ENCODE measurements at regions not wholly inside any gene's neighbourhood (a gene's known extent, or its start where the extent isn't known, plus 50 kb on each side); places are given as distances from the start of the nearest gene placed in this dataset.

DNA sequence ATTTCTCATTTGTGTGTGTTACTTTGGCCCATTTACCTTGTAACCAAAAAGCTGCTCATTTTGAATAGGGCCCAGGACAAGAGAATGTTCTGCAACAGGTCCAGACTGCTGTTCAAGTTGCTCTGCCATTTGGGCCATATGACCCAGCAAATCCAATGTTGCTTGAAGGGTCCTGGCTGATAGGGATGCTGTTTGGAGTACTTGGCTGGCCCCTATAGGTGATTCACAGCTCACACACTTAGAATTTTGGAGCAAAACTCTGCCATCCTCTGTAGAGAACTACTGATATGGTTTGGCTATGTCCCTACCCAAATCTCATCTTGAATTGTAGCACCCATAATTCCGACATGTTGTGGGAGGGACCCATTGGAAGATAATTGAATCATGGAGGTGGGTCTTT is 131.5 kb downstream of the AASDH start (continued):
- TF ChIP-seq, protein P1, sequence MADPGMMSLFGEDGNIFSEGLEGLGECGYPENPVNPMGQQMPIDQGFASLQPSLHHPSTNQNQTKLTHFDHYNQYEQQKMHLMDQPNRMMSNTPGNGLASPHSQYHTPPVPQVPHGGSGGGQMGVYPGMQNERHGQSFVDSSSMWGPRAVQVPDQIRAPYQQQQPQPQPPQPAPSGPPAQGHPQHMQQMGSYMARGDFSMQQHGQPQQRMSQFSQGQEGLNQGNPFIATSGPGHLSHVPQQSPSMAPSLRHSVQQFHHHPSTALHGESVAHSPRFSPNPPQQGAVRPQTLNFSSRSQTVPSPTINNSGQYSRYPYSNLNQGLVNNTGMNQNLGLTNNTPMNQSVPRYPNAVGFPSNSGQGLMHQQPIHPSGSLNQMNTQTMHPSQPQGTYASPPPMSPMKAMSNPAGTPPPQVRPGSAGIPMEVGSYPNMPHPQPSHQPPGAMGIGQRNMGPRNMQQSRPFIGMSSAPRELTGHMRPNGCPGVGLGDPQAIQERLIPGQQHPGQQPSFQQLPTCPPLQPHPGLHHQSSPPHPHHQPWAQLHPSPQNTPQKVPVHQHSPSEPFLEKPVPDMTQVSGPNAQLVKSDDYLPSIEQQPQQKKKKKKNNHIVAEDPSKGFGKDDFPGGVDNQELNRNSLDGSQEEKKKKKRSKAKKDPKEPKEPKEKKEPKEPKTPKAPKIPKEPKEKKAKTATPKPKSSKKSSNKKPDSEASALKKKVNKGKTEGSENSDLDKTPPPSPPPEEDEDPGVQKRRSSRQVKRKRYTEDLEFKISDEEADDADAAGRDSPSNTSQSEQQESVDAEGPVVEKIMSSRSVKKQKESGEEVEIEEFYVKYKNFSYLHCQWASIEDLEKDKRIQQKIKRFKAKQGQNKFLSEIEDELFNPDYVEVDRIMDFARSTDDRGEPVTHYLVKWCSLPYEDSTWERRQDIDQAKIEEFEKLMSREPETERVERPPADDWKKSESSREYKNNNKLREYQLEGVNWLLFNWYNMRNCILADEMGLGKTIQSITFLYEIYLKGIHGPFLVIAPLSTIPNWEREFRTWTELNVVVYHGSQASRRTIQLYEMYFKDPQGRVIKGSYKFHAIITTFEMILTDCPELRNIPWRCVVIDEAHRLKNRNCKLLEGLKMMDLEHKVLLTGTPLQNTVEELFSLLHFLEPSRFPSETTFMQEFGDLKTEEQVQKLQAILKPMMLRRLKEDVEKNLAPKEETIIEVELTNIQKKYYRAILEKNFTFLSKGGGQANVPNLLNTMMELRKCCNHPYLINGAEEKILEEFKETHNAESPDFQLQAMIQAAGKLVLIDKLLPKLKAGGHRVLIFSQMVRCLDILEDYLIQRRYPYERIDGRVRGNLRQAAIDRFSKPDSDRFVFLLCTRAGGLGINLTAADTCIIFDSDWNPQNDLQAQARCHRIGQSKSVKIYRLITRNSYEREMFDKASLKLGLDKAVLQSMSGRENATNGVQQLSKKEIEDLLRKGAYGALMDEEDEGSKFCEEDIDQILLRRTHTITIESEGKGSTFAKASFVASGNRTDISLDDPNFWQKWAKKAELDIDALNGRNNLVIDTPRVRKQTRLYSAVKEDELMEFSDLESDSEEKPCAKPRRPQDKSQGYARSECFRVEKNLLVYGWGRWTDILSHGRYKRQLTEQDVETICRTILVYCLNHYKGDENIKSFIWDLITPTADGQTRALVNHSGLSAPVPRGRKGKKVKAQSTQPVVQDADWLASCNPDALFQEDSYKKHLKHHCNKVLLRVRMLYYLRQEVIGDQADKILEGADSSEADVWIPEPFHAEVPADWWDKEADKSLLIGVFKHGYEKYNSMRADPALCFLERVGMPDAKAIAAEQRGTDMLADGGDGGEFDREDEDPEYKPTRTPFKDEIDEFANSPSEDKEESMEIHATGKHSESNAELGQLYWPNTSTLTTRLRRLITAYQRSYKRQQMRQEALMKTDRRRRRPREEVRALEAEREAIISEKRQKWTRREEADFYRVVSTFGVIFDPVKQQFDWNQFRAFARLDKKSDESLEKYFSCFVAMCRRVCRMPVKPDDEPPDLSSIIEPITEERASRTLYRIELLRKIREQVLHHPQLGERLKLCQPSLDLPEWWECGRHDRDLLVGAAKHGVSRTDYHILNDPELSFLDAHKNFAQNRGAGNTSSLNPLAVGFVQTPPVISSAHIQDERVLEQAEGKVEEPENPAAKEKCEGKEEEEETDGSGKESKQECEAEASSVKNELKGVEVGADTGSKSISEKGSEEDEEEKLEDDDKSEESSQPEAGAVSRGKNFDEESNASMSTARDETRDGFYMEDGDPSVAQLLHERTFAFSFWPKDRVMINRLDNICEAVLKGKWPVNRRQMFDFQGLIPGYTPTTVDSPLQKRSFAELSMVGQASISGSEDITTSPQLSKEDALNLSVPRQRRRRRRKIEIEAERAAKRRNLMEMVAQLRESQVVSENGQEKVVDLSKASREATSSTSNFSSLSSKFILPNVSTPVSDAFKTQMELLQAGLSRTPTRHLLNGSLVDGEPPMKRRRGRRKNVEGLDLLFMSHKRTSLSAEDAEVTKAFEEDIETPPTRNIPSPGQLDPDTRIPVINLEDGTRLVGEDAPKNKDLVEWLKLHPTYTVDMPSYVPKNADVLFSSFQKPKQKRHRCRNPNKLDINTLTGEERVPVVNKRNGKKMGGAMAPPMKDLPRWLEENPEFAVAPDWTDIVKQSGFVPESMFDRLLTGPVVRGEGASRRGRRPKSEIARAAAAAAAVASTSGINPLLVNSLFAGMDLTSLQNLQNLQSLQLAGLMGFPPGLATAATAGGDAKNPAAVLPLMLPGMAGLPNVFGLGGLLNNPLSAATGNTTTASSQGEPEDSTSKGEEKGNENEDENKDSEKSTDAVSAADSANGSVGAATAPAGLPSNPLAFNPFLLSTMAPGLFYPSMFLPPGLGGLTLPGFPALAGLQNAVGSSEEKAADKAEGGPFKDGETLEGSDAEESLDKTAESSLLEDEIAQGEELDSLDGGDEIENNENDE (IDR thresholded peaks at IDR 0.05; ENCODE audit: insufficient replicate concordance, low read length): no peak
- TF ChIP-seq POLR2AphosphoS5 (IDR thresholded peaks at IDR 0.05; ENCODE audit: low read depth, low read length) (no peak), SP1 (IDR thresholded peaks at IDR 0.05; ENCODE audit: low read depth, low read length) (no peak), EGR1 (IDR thresholded peaks at IDR 0.05; ENCODE audit: borderline replicate concordance, low read depth, low read length) (no peak), GTF2F1 (IDR thresholded peaks at IDR 0.05; ENCODE audit: borderline replicate concordance, low read depth, low read length) (no peak), PHF8 (conservative IDR thresholded peaks at IDR 0.05; ENCODE audit: low read depth, low read length) (no peak), POU5F1 (IDR thresholded peaks at IDR 0.05; ENCODE audit: low read depth, low read length) (no peak), CBX8 (IDR thresholded peaks at IDR 0.05; ENCODE audit: borderline replicate concordance, low read depth, low read length) (no peak)
